ENCODE measurements at regions not wholly inside any gene's neighbourhood (a gene's known extent, or its start where the extent isn't known, plus 50 kb on each side); places are given as distances from the start of the nearest gene placed in this dataset.

DNA sequence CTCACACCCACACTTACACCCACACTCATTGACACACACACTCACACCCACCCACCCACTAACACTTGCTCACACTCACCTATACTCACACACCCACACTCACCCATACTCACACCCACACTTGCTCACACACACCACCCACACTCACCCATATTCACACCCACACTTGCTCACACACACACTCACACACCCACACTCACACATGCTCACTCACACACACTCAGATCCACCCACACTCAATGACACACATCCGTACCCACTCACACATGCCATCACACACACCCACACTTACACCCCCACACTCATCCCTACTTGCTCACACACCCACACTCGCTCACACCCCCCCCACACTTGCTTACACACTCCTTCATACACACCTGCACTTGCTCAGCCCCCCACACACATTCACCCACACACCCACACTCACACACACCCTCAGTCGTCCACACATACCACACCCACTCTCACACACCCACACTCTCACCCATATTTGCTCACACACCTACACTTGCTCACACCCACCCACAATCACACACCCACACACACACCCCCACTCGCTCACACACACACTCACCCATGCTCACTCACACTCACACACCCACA is 321.1 kb upstream of the N4BP1 start:
- DNase-seq: no peak

- DNase-seq: no peak
Measured at GRCh38 chr16:48919791-48920190, 309.8 kb upstream of the N4BP1 start.

DNA sequence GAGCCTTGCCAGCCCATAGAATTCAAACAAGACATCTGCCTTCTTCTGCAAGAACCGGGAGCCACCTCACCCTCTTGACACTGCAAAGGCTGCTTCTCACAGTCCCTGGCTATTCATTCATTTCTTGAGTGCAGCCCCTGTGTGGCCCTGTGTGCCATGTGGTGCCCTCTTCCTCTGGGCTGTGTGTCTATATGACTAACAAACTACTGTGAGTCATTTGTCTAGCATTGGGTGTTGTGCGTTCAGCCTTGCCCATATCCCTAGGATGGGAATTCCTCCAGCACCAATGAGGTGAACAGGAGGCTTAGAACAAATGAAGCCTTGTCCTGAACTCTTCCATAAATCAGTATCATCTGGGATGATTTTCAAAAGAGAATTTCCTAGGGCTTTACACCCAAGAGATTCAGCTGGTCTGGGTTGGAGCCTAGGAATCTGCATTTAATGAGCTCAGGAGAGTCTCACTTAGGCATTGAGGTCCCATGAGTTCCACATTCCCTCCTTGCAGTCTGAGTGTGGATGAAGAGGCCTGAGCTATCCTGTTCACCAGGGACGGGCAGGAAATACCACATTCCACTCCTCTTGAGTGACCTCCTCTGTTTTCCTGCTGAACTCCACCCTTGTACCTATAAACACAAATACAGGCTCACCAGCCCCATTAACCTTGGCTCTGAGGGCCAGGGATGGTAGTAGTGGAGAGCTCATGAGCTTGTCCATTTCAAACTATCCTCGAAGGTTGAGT is 308.7 kb upstream of the N4BP1 start:
- no peak for DNase-seq

DNA sequence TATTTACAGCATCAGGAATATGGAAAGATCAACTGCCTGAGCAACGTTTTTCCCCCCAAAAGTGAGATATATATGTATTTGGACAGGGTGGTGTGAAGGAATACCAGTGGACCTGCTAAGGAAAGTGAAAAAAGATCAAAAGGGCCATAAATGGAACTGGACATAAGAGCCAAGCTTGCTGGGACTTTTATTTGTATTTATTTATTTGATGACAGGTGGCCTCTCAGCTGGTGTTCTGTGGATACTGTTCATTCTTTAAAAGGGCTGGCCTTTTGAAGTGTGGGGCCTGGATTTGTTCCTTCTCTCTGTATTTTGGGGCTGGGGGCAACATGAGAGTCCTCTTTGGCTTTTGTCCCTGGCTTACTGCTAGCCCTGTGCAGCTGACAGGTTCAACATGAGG is 306.6 kb upstream of the N4BP1 start:
- DNase-seq: no peak

DNA sequence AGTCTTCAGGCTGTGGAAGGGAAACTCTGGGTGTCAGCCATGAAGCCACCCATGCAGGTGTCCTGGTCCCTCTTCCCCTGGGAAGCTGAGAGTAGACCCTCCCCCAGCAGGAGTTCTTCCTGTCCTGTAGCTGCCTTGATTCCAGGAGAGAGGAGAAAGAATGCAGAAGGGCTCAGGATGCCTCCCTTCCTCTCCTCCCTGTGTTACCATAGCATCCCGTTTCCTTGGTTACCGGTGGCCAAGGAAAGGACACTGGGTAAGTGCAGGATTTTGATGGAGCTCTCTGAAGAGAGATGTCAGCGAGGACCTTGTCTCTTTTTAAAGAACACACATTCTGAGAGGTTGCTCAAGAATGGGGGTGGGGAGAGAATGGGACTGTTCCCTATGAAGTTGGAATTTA is 304.1 kb upstream of the N4BP1 start:
- DNase-seq: no peak

GRCh38 chr16:48913384-48913783 is 303.4 kb upstream of the N4BP1 start:
- DNase-seq: no peak

DNA sequence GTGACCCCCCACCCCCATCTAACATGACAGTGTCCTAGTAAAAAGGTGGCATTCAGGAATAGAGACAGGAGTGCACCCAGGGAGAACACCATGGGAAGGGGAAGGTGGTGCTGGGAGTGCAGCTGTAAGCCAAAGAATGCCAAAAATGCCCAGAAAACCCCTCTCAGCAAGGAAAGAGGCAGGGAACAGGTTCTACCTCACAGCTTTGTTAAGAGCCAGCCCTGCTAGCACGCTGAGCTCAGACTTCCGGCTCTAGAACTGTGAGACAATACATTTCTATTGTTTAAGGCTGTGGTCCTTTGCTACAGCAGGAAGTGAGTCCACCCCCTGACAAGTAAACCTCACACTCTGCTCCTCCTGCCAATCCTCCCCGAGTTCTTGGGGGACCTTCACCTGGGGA is 302.4 kb upstream of the N4BP1 start:
- DNase-seq: no peak

DNA sequence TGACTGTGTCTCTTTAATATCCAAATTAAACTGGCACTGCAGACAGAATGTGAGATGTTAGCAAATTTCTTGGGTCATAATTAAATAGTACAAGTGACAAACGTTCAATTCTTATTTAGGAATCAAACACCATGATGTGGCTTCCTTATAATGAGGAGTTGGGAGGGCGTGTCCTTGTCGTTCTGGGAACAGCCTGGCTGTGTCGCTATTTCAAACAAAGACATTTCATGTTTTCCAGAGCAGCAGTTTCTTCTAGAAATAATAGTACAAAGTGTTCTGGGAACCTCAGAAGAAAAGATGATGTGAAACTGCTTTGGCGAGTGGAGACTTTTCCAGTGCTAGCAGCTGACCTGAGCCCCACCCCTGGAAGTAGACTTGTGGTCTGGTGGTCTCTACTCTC is 301.7 kb upstream of the N4BP1 start:
- DNase-seq: no peak

- no peak for DNase-seq
Measured at GRCh38 chr16:48910214-48910613, 300.2 kb upstream of the N4BP1 start.

DNA sequence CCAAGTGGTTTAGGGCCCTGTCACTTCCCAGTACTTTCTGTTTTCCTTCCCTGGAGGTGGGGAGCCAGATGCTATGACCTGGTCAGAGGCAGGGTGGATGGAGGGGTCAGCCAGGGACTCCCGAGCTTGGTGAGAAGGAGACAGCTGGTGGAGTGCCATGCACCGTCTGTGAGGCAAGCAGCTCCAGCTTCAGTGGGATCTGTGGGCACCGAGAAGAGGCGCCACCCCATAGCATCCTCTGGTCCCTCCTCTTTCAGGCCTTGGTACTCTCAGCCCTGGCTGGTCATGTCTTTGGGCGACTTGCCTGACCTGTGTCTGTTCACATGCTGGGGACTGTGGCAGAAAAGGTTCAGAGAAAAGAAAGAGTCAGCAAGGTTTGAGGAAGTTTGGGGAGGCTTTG is 299.3 kb upstream of the N4BP1 start:
- no peak for DNase-seq

- DNase-seq: no peak
Measured at GRCh38 chr16:48907906-48908634, 298.1 kb upstream of the N4BP1 start.

DNA sequence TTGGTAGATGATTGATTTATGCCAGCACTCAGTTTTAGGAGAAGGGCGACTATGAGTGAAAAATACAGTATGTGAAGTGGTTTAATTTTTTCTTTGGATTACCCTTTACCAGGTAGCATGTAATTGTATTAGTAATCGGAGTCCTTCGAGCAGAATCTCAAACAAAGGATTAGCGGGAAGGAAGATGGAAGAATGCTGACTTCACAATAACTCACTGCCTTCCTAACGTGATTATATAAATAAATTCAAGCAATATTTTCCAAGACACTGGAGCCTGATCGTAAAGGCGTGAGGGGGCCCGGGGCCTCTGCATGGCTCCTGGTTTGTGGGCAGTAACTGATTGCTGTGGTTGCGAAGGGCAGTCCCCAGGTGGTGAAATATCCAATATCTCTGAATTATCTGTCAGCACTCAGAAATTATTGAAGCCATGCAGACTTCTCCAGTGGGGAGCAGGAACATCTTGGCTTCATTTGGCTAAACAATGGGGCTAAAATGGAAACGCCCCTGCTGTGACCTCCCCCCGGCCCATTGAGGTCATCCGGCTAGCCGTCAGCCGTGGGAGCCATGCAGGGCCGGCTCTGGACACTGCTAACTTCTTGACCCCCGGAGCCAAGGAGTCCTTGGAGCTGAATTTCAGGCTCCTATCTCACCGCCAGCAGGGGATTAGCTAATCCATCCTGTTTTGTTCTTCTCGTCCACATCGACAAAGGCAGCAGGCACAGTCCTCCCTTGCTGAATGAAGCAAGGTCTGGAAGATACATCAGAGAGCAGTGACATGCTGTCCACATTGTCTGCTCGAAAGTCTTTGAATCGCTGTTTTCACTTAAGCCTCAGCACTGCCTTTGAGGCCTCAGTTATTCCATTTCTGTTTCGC is 295.9 kb upstream of the N4BP1 start:
- DNase-seq: no peak

GRCh38 chr16:48904333-48904732 is 294.4 kb upstream of the N4BP1 start:
- DNase-seq: no peak

GRCh38 chr16:48903039-48903438 is 293.1 kb upstream of the N4BP1 start:
- DNase-seq: no peak

GRCh38 chr16:48901712-48902374 is 291.9 kb upstream of the N4BP1 start:
- no peak for DNase-seq

DNA sequence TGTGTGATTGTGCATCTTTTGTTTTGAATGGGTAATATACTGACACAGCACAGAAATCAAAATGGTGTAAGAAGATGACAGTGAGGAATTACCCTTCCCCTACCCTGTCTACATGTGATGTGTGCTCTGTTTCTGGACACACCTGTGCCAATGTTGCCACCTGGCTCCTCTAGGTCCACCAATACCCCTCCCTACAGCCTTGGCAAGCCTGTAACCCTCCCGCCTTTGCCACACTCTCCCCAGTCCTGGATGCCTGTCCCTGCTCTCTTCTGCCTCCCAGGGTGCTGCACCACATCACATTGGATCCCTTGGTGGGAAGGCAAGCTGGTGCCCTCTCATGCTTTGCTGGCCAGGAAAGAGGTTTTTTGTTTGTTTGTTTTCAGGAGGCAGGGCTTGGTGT is 289.5 kb upstream of the N4BP1 start:
- no peak for DNase-seq

GRCh38 chr16:48897698-48898205 is 287.8 kb upstream of the N4BP1 start:
- DNase-seq: no peak

DNA sequence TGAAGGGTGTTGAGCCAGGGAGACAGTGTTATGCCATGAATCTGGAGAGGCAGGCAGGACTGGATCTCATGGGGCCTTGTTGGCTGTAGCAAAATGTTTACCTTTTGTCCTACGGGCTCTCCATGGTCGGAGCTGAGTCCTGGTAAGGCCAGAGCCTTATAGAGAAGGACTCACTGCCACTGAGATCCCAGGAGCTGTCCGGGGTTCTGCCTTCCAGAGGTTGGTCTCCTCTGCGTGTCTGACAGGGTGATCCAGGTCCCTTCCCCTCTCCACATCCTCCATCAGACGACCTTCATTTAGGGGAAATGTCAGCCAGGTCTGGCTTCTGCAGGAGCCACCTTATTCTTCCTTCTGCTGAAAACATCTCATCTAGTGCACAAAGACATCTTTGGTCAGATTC is 285.2 kb upstream of the N4BP1 start:
- DNase-seq: no peak

DNA sequence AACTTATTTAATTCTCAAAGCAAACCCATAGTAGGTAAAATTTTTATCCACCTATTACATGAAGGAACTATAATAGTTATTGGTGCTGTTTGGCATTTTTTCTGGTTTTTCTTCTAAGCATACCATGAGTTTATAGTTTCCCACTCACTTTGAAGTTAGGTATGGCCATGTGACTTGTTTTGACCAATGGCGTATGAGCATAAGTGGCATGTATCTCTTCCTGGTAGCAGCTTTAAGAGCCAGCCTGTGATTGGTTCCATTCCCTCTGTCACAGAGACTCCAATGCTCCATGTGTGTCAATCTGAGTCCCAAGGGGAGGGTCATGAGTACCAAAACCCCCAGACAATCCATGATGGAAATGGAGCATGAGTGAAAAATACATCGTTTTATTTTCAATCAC is 282.9 kb upstream of the N4BP1 start:
- no peak for DNase-seq

- DNase-seq: no peak
Measured at GRCh38 chr16:48887646-48888210, 277.7 kb upstream of the N4BP1 start.

- DNase-seq: no peak
Measured at GRCh38 chr16:48885471-48885870, 275.5 kb upstream of the N4BP1 start.

- no peak for DNase-seq
Measured at GRCh38 chr16:48881272-48881671, 271.3 kb upstream of the N4BP1 start.

Data from NCI-H774 (cell line).